ENCODE measurements at regions not wholly inside any gene's neighbourhood (a gene's known extent, or its start where the extent isn't known, plus 50 kb on each side); places are given as distances from the start of the nearest gene placed in this dataset.

- Histone ChIP-seq H3K27ac (no peak overlapping the region), H3K36me3 (no peaks in the 10 kb centered on the region), H3K9me3 (replicated peaks in 1 of 11) (no peaks in the 10 kb centered on the region), H3K4me2 (no peak overlapping the region), H3K27me3 (no peaks in the 10 kb centered on the region), H3K9ac (no peak overlapping the region), H3K4me3 (no peak overlapping the region), H4K20me1 (no peaks in the 10 kb centered on the region), H3K4me1 (no peaks in the 10 kb centered on the region)
- TF ChIP-seq Cebpa-rat (IDR thresholded peaks at IDR 0.05), result no peak
These were observed 122.3 kb upstream of the COL3A1 start for GRCh38 chr2:188851826-188852225.

- no peak for TF ChIP-seq Cebpa-rat (IDR thresholded peaks at IDR 0.05)
- Histone ChIP-seq H4K20me1 (no peaks in the 10 kb centered on the region), H3K9me3 (replicated peaks in 1 of 11) (no peaks in the 10 kb centered on the region), H3K27me3 (no peaks in the 10 kb centered on the region), H3K27ac (no peak overlapping the region), H3K4me3 (no peak overlapping the region), H3K4me2 (no peak overlapping the region), H3K9ac (no peak overlapping the region), H3K4me1 (no peaks in the 10 kb centered on the region), H3K36me3 (no peaks in the 10 kb centered on the region)
These were observed 121.4 kb upstream of the COL3A1 start for GRCh38 chr2:188852772-188853171.

GRCh38 chr2:188853307-188853706 lies 120.9 kb upstream of the COL3A1 start:
- no peak overlapping the region for H3K27ac ChIP-seq
- H3K4me3 ChIP-seq, result no peak overlapping the region
- no peaks in the 10 kb centered on the region for H3K9me3 ChIP-seq (replicated peaks in 1 of 11)
- no peaks in the 10 kb centered on the region for H4K20me1 ChIP-seq
- no peaks in the 10 kb centered on the region for H3K4me1 ChIP-seq
- H3K27me3 ChIP-seq, result no peaks in the 10 kb centered on the region
- no peaks in the 10 kb centered on the region for H3K36me3 ChIP-seq
- no peak for TF ChIP-seq Cebpa-rat (IDR thresholded peaks at IDR 0.05)
- H3K4me2 ChIP-seq, result no peak overlapping the region
- no peak overlapping the region for H3K9ac ChIP-seq

GRCh38 chr2:188865681-188866080 lies 108.5 kb upstream of the COL3A1 start:
- Histone ChIP-seq H3K36me3 (no peaks in the 10 kb centered on the region), H3K27ac (no peak overlapping the region), H3K4me1 (no peaks in the 10 kb centered on the region), H3K27me3 (no peaks in the 10 kb centered on the region), H3K9me3 (replicated peaks in 1 of 11) (peaks cover 0 to 15% (median 8%) of the 10 kb centered on the region in 11 experiments; a peak in 14 of 22 replicates), H4K20me1 (no peaks in the 10 kb centered on the region), H3K4me3 (no peak overlapping the region), H3K4me2 (no peak overlapping the region), H3K9ac (no peak overlapping the region)
- TF ChIP-seq Cebpa-rat (IDR thresholded peaks at IDR 0.05), result no peak

- no peaks in the 10 kb centered on the region for H3K36me3 ChIP-seq
- H4K20me1 ChIP-seq, result no peaks in the 10 kb centered on the region
- TF ChIP-seq Cebpa-rat (IDR thresholded peaks at IDR 0.05), result no peak
- no peak overlapping the region for H3K9ac ChIP-seq
- H3K4me1 ChIP-seq, result no peaks in the 10 kb centered on the region
- H3K9me3 ChIP-seq (replicated peaks in 1 of 11), result peaks cover 0 to 15% (median 8%) of the 10 kb centered on the region in 11 experiments; a peak in 14 of 22 replicates
- H3K27ac ChIP-seq, result peak overlapping the region in 1 of 11 experiments; percentile 35; a peak in 2 of 22 replicates
- no peak overlapping the region for H3K4me3 ChIP-seq
- no peaks in the 10 kb centered on the region for H3K27me3 ChIP-seq
- no peak overlapping the region for H3K4me2 ChIP-seq
These were observed 104.6 kb upstream of the COL3A1 start for GRCh38 chr2:188869550-188869949.

GRCh38 chr2:188870289-188870688 lies 103.9 kb upstream of the COL3A1 start:
- Histone ChIP-seq H3K4me2 (no peak overlapping the region), H3K4me1 (no peaks in the 10 kb centered on the region), H3K9ac (no peak overlapping the region), H3K9me3 (replicated peaks in 1 of 11) (peaks cover 0 to 15% (median 8%) of the 10 kb centered on the region in 11 experiments; a peak in 14 of 22 replicates), H4K20me1 (no peaks in the 10 kb centered on the region), H3K36me3 (no peaks in the 10 kb centered on the region), H3K27me3 (no peaks in the 10 kb centered on the region), H3K27ac (peak overlapping the region in 1 of 11 experiments; percentile 35; a peak in 1 of 22 replicates), H3K4me3 (no peak overlapping the region)
- TF ChIP-seq Cebpa-rat (IDR thresholded peaks at IDR 0.05), result no peak

- Histone ChIP-seq H3K4me3 (no peak overlapping the region), H3K27ac (no peak overlapping the region), H3K27me3 (no peaks in the 10 kb centered on the region), H3K36me3 (no peaks in the 10 kb centered on the region), H4K20me1 (no peaks in the 10 kb centered on the region), H3K9ac (no peak overlapping the region), H3K4me2 (no peak overlapping the region), H3K4me1 (no peaks in the 10 kb centered on the region), H3K9me3 (replicated peaks in 1 of 11) (no peaks in the 10 kb centered on the region)
- TF ChIP-seq Cebpa-rat (IDR thresholded peaks at IDR 0.05), result no peak
These were observed 99.1 kb upstream of the COL3A1 start for GRCh38 chr2:188875104-188875503.

GRCh38 chr2:188878716-188879115 lies 95.5 kb upstream of the COL3A1 start:
- no peak for TF ChIP-seq Cebpa-rat (IDR thresholded peaks at IDR 0.05)
- Histone ChIP-seq H3K4me3 (no peak overlapping the region), H4K20me1 (no peaks in the 10 kb centered on the region), H3K36me3 (no peaks in the 10 kb centered on the region), H3K4me2 (no peak overlapping the region), H3K27me3 (no peaks in the 10 kb centered on the region), H3K27ac (no peak overlapping the region), H3K4me1 (peaks cover 0 to 4% (median 1%) of the 10 kb centered on the region in 10 experiments; a peak in 10 of 20 replicates), H3K9ac (no peak overlapping the region), H3K9me3 (replicated peaks in 1 of 11) (no peaks in the 10 kb centered on the region)

GRCh38 chr2:188880740-188881139 lies 93.4 kb upstream of the COL3A1 start:
- no peaks in the 10 kb centered on the region for H3K36me3 ChIP-seq
- H3K4me3 ChIP-seq, result no peak overlapping the region
- H3K9ac ChIP-seq, result no peak overlapping the region
- H4K20me1 ChIP-seq, result no peaks in the 10 kb centered on the region
- H3K9me3 ChIP-seq (replicated peaks in 1 of 11), result no peaks in the 10 kb centered on the region
- H3K4me1 ChIP-seq, result peaks cover 0 to 15% (median 8%) of the 10 kb centered on the region in 10 experiments; a peak in 12 of 20 replicates
- H3K27me3 ChIP-seq, result no peaks in the 10 kb centered on the region
- no peak overlapping the region for H3K27ac ChIP-seq
- no peak for TF ChIP-seq Cebpa-rat (IDR thresholded peaks at IDR 0.05)
- H3K4me2 ChIP-seq, result no peak overlapping the region

GRCh38 chr2:188881434-188881833 lies 92.7 kb upstream of the COL3A1 start:
- TF ChIP-seq Cebpa-rat (IDR thresholded peaks at IDR 0.05), result no peak
- Histone ChIP-seq H3K27me3 (no peaks in the 10 kb centered on the region), H3K27ac (no peak overlapping the region), H3K4me1 (peaks cover 0 to 15% (median 8%) of the 10 kb centered on the region in 10 experiments; a peak in 12 of 20 replicates), H3K36me3 (no peaks in the 10 kb centered on the region), H3K4me3 (no peak overlapping the region), H3K9me3 (replicated peaks in 1 of 11) (no peaks in the 10 kb centered on the region), H4K20me1 (no peaks in the 10 kb centered on the region), H3K4me2 (no peak overlapping the region), H3K9ac (no peak overlapping the region)

All from BLaER1 treated with 17β-estradiol and CSF1 and Interleukin-3, amounts not matched to agents 10 nM and 100 nM (cell line).